Heart left ventricle (tissue), 16 donors: ENCODE measurements at regions not wholly inside any gene's neighbourhood (a gene's known extent, or its start where the extent isn't known, plus 50 kb on each side); places are given as distances from the start of the nearest gene placed in this dataset.

Experiments used
- ATAC-seq, 4 donors: fragments of 200-7000 bp; cut with Tn5 transposase; one replicate each; pipeline ENCODE4 v1.9.1; 2020 to 2022; ENCODE audit warnings: moderate library complexity in 4 of 4, mild to moderate bottlenecking in 3 of 4, moderate number of reproducible peaks in 1 of 4
- DNase-seq, 5 donors: peaks; one replicate each; pipeline ENCODE4 v3.0.0-alpha.2; 2020
- H3K27ac ChIP-seq, 12 donors: fragments of 200-600 bp; sonication (generic) in 4 of 12; one replicate each; pipeline versions ENCODE4 v1.5.0 to v1.8.0; 2016 to 2022; ENCODE audit warnings: mild to moderate bottlenecking in 2 of 12
- H3K27me3 ChIP-seq, 9 donors: fragments of 200-600 bp; sonication (generic) in 2 of 9; one replicate each; pipeline versions ENCODE4 v1.5.1 to v1.8.0; 2016 to 2022; ENCODE audit warnings: mild to moderate bottlenecking in 3 of 9
- H3K36me3 ChIP-seq, 9 donors: fragments of 200-600 bp; sonication (generic) in 2 of 9; one replicate each; pipeline versions ENCODE4 v1.5.0 to v1.8.0; 2018 to 2022; ENCODE audit warnings: mild to moderate bottlenecking in 2 of 9
- H3K4me1 ChIP-seq, 12 donors: fragments of 200-600 bp; sonication (generic) in 4 of 12; one replicate each; pipeline versions ENCODE4 v1.5.0 to v1.8.0; 2016 to 2022; ENCODE audit warnings: mild to moderate bottlenecking in 3 of 12
- H3K4me3 ChIP-seq, 12 donors: fragments of 200-600 bp; sonication (generic) in 4 of 12; one replicate each; pipeline versions ENCODE4 v1.5.0 to v1.8.0; 2017 to 2022; ENCODE audit warnings: mild to moderate bottlenecking in 9 of 12, moderate library complexity in 4 of 12
- H3K9me3 ChIP-seq, 12 donors: fragments of 200-600 bp; sonication (generic) in 4 of 12; one replicate each; pipeline versions ENCODE4 v1.5.0 to v1.8.0; 2016 to 2022; ENCODE audit warnings: mild to moderate bottlenecking in 1 of 12
- CTCF ChIP-seq, 12 donors: fragments of 200-600 bp; sonication (generic) in 4 of 12; IDR thresholded peaks; one replicate each; pipeline versions ENCODE4 v1.5.0 to v1.8.0; 2018 to 2022; ENCODE audit warnings: antibody characterized with exemption in 12 of 12, mild to moderate bottlenecking in 5 of 12
- POLR2A ChIP-seq, 2 donors: fragments of 450-650 bp; IDR thresholded peaks; one replicate each; pipeline ENCODE4 v1.6.1; 2017; ENCODE audit warnings: antibody characterized with exemption in 2 of 2, mild to moderate bottlenecking in 2 of 2, moderate library complexity in 2 of 2
- WGBS, 4 donors: extraction: QIAGEN DNeasy Blood & Tissue Kit in 2 of 4; methylation state at CpG; one replicate each; pipeline versions ENCODE4 v1.1.5 to v1.1.7; 2013 to 2018; 5-methylcytosine and 5-hydroxymethylcytosine counted together
- intact Hi-C, 10 donors: fragments of 100-400 bp; cut with DNase I; formaldehyde crosslinking; loops; one replicate each; pipeline versions ENCODE4 v1.11.1 to v1.14.2; 2022
- donor health status: ischemic (EF 13 %, LVEDD 7.1; RV severe dilation, severe dysfunction).
- donor health status: healthy with polysubstance abuse.
- donor health status: DM: no; HTN: yes; CAD: no.
- donor health status: DM: no; HTN: no; CAD: no.
- donor health status: ischemic (EF 25% LVEDD 6.9; RV normal size, moderate dysfunction).
- donor health status: ischemic (EF 25% LVEDD 5.7; RV mildly dilated, moderate dysfunction).
- donor health status: healthy.
- donor health status: DM: yes; HTN: yes; CAD: no.
- donor health status: ischemic (EF 35%, LVEDD 5.7; RV mildly dilated, moderate dysfunction).
- donor health status: nonischemic (EF 11% LVEDD 7.7; RV severe dilation, severe dysfunction).
- donor health status: DM: yes; HTN: yes; CAD: no.
- donor health status: PGD.
- donor health status: ischemic (EF 29% LVEDD 5.4; RV normal size, mild dysfunction).
- donor health status: nonischemic (EF 23%, LVEDD 6.1; RV moderate dilation, normal function).

- H3K4me3 ChIP-seq, result no peak overlapping the region
- 94 to 96% (median 95%) methylated on average over 2 of the region's 2 CpGs for WGBS, 4 donors
- no peak for DNase-seq
- H3K36me3 ChIP-seq, result no peaks in the 10 kb centered on the region
- H3K4me1 ChIP-seq, result no peaks in the 10 kb centered on the region
- H3K9me3 ChIP-seq, result no peaks in the 10 kb centered on the region
- TF ChIP-seq CTCF (IDR thresholded peaks at IDR 0.05) (no peak), POLR2A (IDR thresholded peaks at IDR 0.05) (no peak)
- intact Hi-C loops, result no loop called here
- H3K27me3 ChIP-seq, result no peaks in the 10 kb centered on the region
- H3K27ac ChIP-seq, result no peak overlapping the region
- no peak for ATAC-seq
Observed at GRCh38 chr5:18630458-18631045, 996.3 kb downstream of the TAF11L14 start.

- DNase-seq (no peak), ATAC-seq (no peak)
- 82 to 92% (median 88%) methylated on average over 2 of the region's 2 CpGs for WGBS, 4 donors
- Histone ChIP-seq H3K36me3 (no peaks in the 10 kb centered on the region), H3K27me3 (no peaks in the 10 kb centered on the region), H3K9me3 (peaks cover 0 to 32% (median 8%) of the 10 kb centered on the region in 12 donors), H3K4me1 (no peaks in the 10 kb centered on the region), H3K4me3 (no peak overlapping the region), H3K27ac (no peak overlapping the region)
- intact Hi-C loops, result no loop called here
- no peak for TF ChIP-seq POLR2A (IDR thresholded peaks at IDR 0.05)
- no peak for TF ChIP-seq CTCF (IDR thresholded peaks at IDR 0.05)
Observed at GRCh38 chr5:18652404-18653215, 1018.4 kb downstream of the TAF11L14 start.

- ATAC-seq (no peak), DNase-seq (no peak)
- no peaks in the 10 kb centered on the region for H3K4me1 ChIP-seq
- peaks cover 0 to 26% (median 3%) of the 10 kb centered on the region in 12 donors for H3K9me3 ChIP-seq
- no peak for TF ChIP-seq CTCF (IDR thresholded peaks at IDR 0.05)
- no peak for TF ChIP-seq POLR2A (IDR thresholded peaks at IDR 0.05)
- H3K27me3 ChIP-seq, result no peaks in the 10 kb centered on the region
- no peaks in the 10 kb centered on the region for H3K36me3 ChIP-seq
- no peak overlapping the region for H3K27ac ChIP-seq
- intact Hi-C loops, result no loop called here
- H3K4me3 ChIP-seq, result no peak overlapping the region
- WGBS, 4 donors, result 82 to 100% (median 98%) methylated on average over 1 of the region's 1 CpG
Observed at GRCh38 chr5:18653216-18653752, 1019.0 kb downstream of the TAF11L14 start.

- Histone ChIP-seq H3K9me3 (peaks cover 0 to 5% (median 0%) of the 10 kb centered on the region in 12 donors), H3K27me3 (no peaks in the 10 kb centered on the region)
- TF ChIP-seq POLR2A (IDR thresholded peaks at IDR 0.05) (no peak), CTCF (IDR thresholded peaks at IDR 0.05) (no peak)
Observed at GRCh38 chr5:18660511-18660910, 1026.3 kb downstream of the TAF11L14 start.

More at GRCh38 chr5:18660511-18660910, 1026.3 kb downstream of the TAF11L14 start:
- no peak for DNase-seq
- no peak overlapping the region for H3K27ac ChIP-seq
- H3K36me3 ChIP-seq, result no peaks in the 10 kb centered on the region
- ATAC-seq, result no peak
- H3K4me3 ChIP-seq, result no peak overlapping the region
- H3K4me1 ChIP-seq, result no peaks in the 10 kb centered on the region
- intact Hi-C loops, result no loop called here
